ENCODE measurements at regions not wholly inside any gene's neighbourhood (a gene's known extent, or its start where the extent isn't known, plus 50 kb on each side); places are given as distances from the start of the nearest gene placed in this dataset.

DNA sequence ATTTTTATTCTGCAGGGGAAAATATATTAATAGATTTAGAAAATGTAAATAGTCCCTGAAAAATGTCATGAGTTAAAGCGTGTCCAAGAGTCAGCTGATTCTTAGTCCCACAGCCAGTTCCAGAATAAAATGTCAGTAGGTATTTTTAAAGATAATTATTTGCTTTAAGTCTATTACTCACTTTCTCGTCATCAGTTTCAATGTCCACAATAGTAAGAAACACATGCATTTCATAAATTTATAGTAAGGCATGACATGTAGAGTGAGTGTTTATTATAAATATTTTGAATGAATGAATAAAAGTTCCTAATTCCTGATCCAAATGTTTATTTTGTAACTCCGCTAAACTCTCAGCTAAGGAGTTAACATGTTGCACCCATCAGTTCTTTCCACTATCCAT is 1044.0 kb upstream of the PIK3C3 start:
- TF ChIP-seq, protein P1, sequence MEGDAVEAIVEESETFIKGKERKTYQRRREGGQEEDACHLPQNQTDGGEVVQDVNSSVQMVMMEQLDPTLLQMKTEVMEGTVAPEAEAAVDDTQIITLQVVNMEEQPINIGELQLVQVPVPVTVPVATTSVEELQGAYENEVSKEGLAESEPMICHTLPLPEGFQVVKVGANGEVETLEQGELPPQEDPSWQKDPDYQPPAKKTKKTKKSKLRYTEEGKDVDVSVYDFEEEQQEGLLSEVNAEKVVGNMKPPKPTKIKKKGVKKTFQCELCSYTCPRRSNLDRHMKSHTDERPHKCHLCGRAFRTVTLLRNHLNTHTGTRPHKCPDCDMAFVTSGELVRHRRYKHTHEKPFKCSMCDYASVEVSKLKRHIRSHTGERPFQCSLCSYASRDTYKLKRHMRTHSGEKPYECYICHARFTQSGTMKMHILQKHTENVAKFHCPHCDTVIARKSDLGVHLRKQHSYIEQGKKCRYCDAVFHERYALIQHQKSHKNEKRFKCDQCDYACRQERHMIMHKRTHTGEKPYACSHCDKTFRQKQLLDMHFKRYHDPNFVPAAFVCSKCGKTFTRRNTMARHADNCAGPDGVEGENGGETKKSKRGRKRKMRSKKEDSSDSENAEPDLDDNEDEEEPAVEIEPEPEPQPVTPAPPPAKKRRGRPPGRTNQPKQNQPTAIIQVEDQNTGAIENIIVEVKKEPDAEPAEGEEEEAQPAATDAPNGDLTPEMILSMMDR (IDR thresholded peaks at IDR 0.05) = no peak
- no peak for TF ChIP-seq POLR2A (IDR thresholded peaks at IDR 0.05)
